Activated CD4-positive, alpha-beta memory T cell treated with anti-CD3 and anti-CD28 coated beads, Interleukin-2, amount 10 ng/mL, durations not matched to agents 7 days and 5 days (primary cell): ENCODE measurements at regions not wholly inside any gene's neighbourhood (a gene's known extent, or its start where the extent isn't known, plus 50 kb on each side); places are given as distances from the start of the nearest gene placed in this dataset.
"Not testable (repeated sequence)": the region's sequence is repeated elsewhere in the genome, so short reads cannot be mapped to it uniquely, and the experiment has no call there.

Experiments
- CTCF ChIA-PET: fragments of 350-600 bp; sonication (Branson Sonifier 250); formaldehyde crosslinking; loops from one replicate; lab custom pipeline; 2021; ENCODE audit warnings: antibody characterized with exemption, inconsistent platforms; lab: Charles Lee
- POLR2A ChIA-PET: fragments of 350-600 bp; sonication (Branson Sonifier 250); formaldehyde crosslinking; loops from one replicate; lab custom pipeline; 2021; ENCODE audit warnings: antibody characterized with exemption; lab: Charles Lee
- DNase-seq: peaks from one replicate; pipeline ENCODE4 v3.0.0-alpha.2; 2020
- H3K27ac Mint-ChIP-seq: one replicate; pipeline ENCODE4 v1.8.0; 2021; ENCODE audit warnings: mild to moderate bottlenecking, mixed read lengths
- H3K27me3 Mint-ChIP-seq: one replicate; pipeline ENCODE4 v1.8.0; 2021; ENCODE audit warnings: mixed read lengths
- H3K36me3 Mint-ChIP-seq: one replicate; pipeline ENCODE4 v1.8.0; 2021; ENCODE audit warnings: low read depth, mixed read lengths
- H3K4me1 Mint-ChIP-seq: one replicate; pipeline ENCODE4 v1.8.0; 2021; ENCODE audit warnings: mixed read lengths
- H3K4me3 Mint-ChIP-seq: one replicate; pipeline ENCODE4 v1.8.0; 2021; ENCODE audit warnings: mild to moderate bottlenecking, mixed read lengths
- H3K9me3 Mint-ChIP-seq: one replicate; pipeline ENCODE4 v1.8.0; 2021; ENCODE audit warnings: mixed read lengths

- H3K4me3 Mint-ChIP-seq, H3K27me3 Mint-ChIP-seq, H3K36me3 Mint-ChIP-seq, H3K9me3 Mint-ChIP-seq, CTCF ChIA-PET, H3K4me1 Mint-ChIP-seq, POLR2A ChIA-PET, DNase-seq, H3K27ac Mint-ChIP-seq: not testable (repeated sequence)
Measured at GRCh38 chr4:8959471-8959870, 87.8 kb upstream of the HMX1 start.

GRCh38 chr4:8954001-8954400 is 82.4 kb upstream of the HMX1 start:
- CTCF ChIA-PET, POLR2A ChIA-PET, H3K9me3 Mint-ChIP-seq, H3K27me3 Mint-ChIP-seq, H3K36me3 Mint-ChIP-seq, H3K4me1 Mint-ChIP-seq, H3K4me3 Mint-ChIP-seq, H3K27ac Mint-ChIP-seq, DNase-seq: not testable (repeated sequence)

- H3K4me3 Mint-ChIP-seq, DNase-seq, H3K27me3 Mint-ChIP-seq, H3K4me1 Mint-ChIP-seq, H3K9me3 Mint-ChIP-seq, POLR2A ChIA-PET, H3K27ac Mint-ChIP-seq, CTCF ChIA-PET, H3K36me3 Mint-ChIP-seq: not testable (repeated sequence)
Measured at GRCh38 chr4:8952791-8953190, 81.2 kb upstream of the HMX1 start.

GRCh38 chr4:8952109-8952508 is 80.5 kb upstream of the HMX1 start:
- H3K27me3 Mint-ChIP-seq, H3K36me3 Mint-ChIP-seq, H3K9me3 Mint-ChIP-seq, CTCF ChIA-PET, DNase-seq, POLR2A ChIA-PET, H3K4me1 Mint-ChIP-seq, H3K4me3 Mint-ChIP-seq, H3K27ac Mint-ChIP-seq: not testable (repeated sequence)

GRCh38 chr4:8945506-8945905 is 73.9 kb upstream of the HMX1 start:
- DNase-seq, H3K9me3 Mint-ChIP-seq, POLR2A ChIA-PET, H3K4me3 Mint-ChIP-seq, H3K27ac Mint-ChIP-seq, H3K36me3 Mint-ChIP-seq, H3K4me1 Mint-ChIP-seq, H3K27me3 Mint-ChIP-seq, CTCF ChIA-PET: not testable (repeated sequence)

GRCh38 chr4:8943367-8943766 is 71.7 kb upstream of the HMX1 start:
- H3K36me3 Mint-ChIP-seq, H3K27ac Mint-ChIP-seq, H3K9me3 Mint-ChIP-seq, POLR2A ChIA-PET, DNase-seq, CTCF ChIA-PET, H3K4me3 Mint-ChIP-seq, H3K27me3 Mint-ChIP-seq, H3K4me1 Mint-ChIP-seq: not testable (repeated sequence)

GRCh38 chr4:8942088-8942487 is 70.4 kb upstream of the HMX1 start:
- H3K27me3 Mint-ChIP-seq = not testable (repeated sequence)

GRCh38 chr4:8941492-8941805 is 69.8 kb upstream of the HMX1 start:
- H3K36me3 Mint-ChIP-seq, H3K9me3 Mint-ChIP-seq, H3K27ac Mint-ChIP-seq, H3K4me3 Mint-ChIP-seq, CTCF ChIA-PET, H3K4me1 Mint-ChIP-seq, H3K27me3 Mint-ChIP-seq, DNase-seq: not testable (repeated sequence)
- POLR2A ChIA-PET = interaction anchor here (0.6 kb wide), 1 partner anchor 89 kb away, joined by 3 read pairs; no protein-coding TSS in a partner anchor

More at GRCh38 chr4:8942088-8942487, 70.4 kb upstream of the HMX1 start:
- H3K4me3 Mint-ChIP-seq, H3K27ac Mint-ChIP-seq, H3K36me3 Mint-ChIP-seq, H3K9me3 Mint-ChIP-seq, DNase-seq, CTCF ChIA-PET, H3K4me1 Mint-ChIP-seq: not testable (repeated sequence)
- POLR2A ChIA-PET = interaction anchor here (0.6 kb wide), 1 partner anchor 90 kb away, joined by 3 read pairs; no protein-coding TSS in a partner anchor

GRCh38 chr4:8940792-8941491 is 69.3 kb upstream of the HMX1 start:
- H3K4me3 Mint-ChIP-seq = no peak overlapping the region
- H3K9me3 Mint-ChIP-seq = no peaks in the 10 kb centered on the region
- CTCF ChIA-PET = no interaction called here
- no peaks in the 10 kb centered on the region for H3K27me3 Mint-ChIP-seq
- no peaks in the 10 kb centered on the region for H3K4me1 Mint-ChIP-seq
- no peak for DNase-seq
- POLR2A ChIA-PET = no interaction called here
- no peak overlapping the region for H3K27ac Mint-ChIP-seq
- H3K36me3 Mint-ChIP-seq = no peaks in the 10 kb centered on the region

GRCh38 chr4:8939840-8940742 is 68.5 kb upstream of the HMX1 start:
- ChIA-PET CTCF (no interaction called here), POLR2A (no interaction called here)
- H3K27ac Mint-ChIP-seq = no peak overlapping the region

GRCh38 chr4:8939160-8939839 is 67.7 kb upstream of the HMX1 start:
- Mint-ChIP-seq H3K4me1 (no peaks in the 10 kb centered on the region), H3K27me3 (no peaks in the 10 kb centered on the region), H3K27ac (no peak overlapping the region), H3K4me3 (no peak overlapping the region), H3K9me3 (peaks cover 4% of the 10 kb centered on the region), H3K36me3 (no peaks in the 10 kb centered on the region)
- CTCF ChIA-PET = no interaction called here
- DNase-seq = no peak
- POLR2A ChIA-PET = no interaction called here

More at GRCh38 chr4:8939840-8940742, 68.5 kb upstream of the HMX1 start:
- Mint-ChIP-seq H3K27me3 (no peaks in the 10 kb centered on the region), H3K36me3 (no peaks in the 10 kb centered on the region), H3K4me1 (no peaks in the 10 kb centered on the region), H3K9me3 (no peaks in the 10 kb centered on the region), H3K4me3 (no peak overlapping the region)
- no peak for DNase-seq

GRCh38 chr4:8938623-8939022 is 67.0 kb upstream of the HMX1 start:
- no peaks in the 10 kb centered on the region for H3K36me3 Mint-ChIP-seq
- H3K27me3 Mint-ChIP-seq = no peaks in the 10 kb centered on the region
- no peak overlapping the region for H3K27ac Mint-ChIP-seq
- H3K4me3 Mint-ChIP-seq = no peak overlapping the region
- POLR2A ChIA-PET = no interaction called here
- no peaks in the 10 kb centered on the region for H3K4me1 Mint-ChIP-seq
- CTCF ChIA-PET = no interaction called here
- H3K9me3 Mint-ChIP-seq = peaks cover 5% of the 10 kb centered on the region
- DNase-seq = no peak

GRCh38 chr4:8938137-8938536 is 66.5 kb upstream of the HMX1 start:
- POLR2A ChIA-PET = no interaction called here
- H3K4me3 Mint-ChIP-seq = no peak overlapping the region
- peaks cover 5% of the 10 kb centered on the region for H3K9me3 Mint-ChIP-seq
- no peaks in the 10 kb centered on the region for H3K36me3 Mint-ChIP-seq
- no peaks in the 10 kb centered on the region for H3K27me3 Mint-ChIP-seq
- H3K4me1 Mint-ChIP-seq = no peaks in the 10 kb centered on the region
- CTCF ChIA-PET = no interaction called here
- no peak overlapping the region for H3K27ac Mint-ChIP-seq
- DNase-seq = no peak
